HL-60 (cell line): ENCODE measurements at regions not wholly inside any gene's neighbourhood (a gene's known extent, or its start where the extent isn't known, plus 50 kb on each side); places are given as distances from the start of the nearest gene placed in this dataset.

ENCODE experiments used
- CTCF ChIP-seq: IDR thresholded peaks from one replicate; pipeline ENCODE4 v1.5.1; 2011; ENCODE audit warnings: low read length, control low read depth, inconsistent platforms; ENCODE audit not compliant: insufficient read depth
- GABPA ChIP-seq: IDR thresholded peaks from 2 replicates; pipeline ENCODE4 v1.6.1; 2012; ENCODE audit warnings: low read depth
- POLR2AphosphoS5 ChIP-seq: IDR thresholded peaks from 2 replicates; pipeline ENCODE4 v1.6.1; 2012; ENCODE audit warnings: low read depth
- REST ChIP-seq: IDR thresholded peaks from 2 replicates; pipeline ENCODE4 v1.6.1; 2012; ENCODE audit warnings: low read depth; ENCODE audit not compliant: insufficient replicate concordance

- TF ChIP-seq CTCF (no peak), REST (no peak), POLR2AphosphoS5 (no peak), GABPA (no peak)
Observed at GRCh38 chr13:111865046-111865445, 201.9 kb upstream of the SOX1 start.
